ENCODE measurements at regions not wholly inside any gene's neighbourhood (a gene's known extent, or its start where the extent isn't known, plus 50 kb on each side); places are given as distances from the start of the nearest gene placed in this dataset.

DNA sequence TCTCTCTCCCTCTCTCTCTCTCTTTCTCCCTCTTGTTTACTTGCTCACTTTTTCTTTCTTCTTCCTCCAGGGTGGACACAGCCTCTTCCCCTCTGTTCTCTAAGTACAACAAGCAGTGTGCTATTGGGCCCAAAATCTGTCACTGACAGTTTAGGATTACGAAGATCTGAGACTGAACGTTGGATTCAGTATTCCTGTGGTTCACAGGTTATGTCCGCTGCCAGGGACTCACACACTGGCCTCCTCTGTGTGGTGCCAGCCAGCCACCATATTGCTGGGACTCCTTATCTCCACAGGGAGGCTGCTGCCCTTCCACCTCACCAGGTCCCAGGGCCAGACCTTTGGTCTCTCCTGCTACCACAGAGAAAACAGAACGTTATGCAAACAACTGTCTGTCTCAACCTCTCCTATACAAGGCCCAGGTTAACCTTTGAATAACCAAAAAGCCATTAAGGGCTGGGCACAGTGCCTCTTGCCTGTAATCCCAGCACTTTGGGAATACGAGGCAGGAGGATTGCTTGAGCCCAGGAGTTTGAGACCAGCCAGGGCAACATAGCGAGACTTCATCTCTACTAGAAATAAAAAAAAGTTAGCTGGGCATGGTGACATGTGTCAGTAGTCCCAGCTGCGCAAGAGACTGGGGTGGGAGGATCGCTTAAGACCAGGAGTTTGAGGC, 171.9 kb upstream of the RAB4A start:
- DNase-seq: no peak

- DNase-seq: peak; percentile 22
Measured at GRCh38 chr1:229101011-229101871, 169.7 kb upstream of the RAB4A start.

DNA sequence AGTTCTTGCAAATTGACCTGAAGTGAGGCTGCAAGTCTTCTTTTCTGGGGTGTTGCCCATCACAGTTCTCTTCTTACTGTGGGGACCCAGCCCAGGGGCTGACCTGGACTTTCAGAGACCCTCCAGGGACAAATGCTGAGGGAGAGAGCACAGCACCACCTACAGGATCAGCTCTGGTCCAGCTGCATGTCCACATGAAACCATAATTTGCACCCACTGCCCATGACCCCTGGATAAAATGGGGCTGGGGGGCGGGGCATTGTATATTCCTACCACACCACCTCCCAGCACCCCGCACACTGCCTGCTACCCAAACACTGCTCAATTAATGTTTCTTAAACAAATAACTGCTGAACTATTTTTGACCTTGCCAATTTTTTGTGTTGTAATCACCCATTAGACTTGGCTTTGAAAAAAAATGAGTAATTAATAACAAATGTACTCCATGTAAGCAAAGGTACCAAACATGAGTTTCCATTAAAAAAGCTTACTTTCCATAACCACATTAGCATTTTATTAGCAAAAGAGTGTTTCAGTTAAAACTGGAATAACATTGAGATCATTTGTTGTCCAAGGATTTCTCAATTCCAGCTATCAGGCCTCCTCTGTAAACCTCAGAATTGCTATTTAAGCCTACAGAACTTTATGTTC, 168.0 kb upstream of the RAB4A start:
- no peak for DNase-seq

DNA sequence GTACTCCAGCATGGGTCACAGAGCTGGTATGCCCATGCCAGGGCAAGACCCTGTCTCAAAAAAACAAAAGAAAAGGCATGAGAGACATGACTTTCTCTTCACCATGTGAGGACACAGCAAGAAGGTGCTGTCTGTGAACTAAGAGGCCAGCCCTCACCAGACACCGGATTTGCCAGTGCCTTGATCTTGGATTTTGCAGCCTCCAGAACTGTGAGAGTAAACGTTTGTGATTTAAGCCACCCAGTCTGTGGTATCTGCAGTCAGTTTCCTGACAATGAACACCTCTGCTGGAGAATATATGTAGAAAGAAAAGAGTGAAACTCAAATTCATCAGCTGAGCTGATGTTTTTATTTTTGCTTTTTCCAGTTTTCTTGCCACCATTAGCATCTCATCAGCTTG, 166.3 kb upstream of the RAB4A start:
- DNase-seq: no peak

- peak; percentile 15 for DNase-seq
Measured at GRCh38 chr1:229105109-229105508, 165.8 kb upstream of the RAB4A start.

DNA sequence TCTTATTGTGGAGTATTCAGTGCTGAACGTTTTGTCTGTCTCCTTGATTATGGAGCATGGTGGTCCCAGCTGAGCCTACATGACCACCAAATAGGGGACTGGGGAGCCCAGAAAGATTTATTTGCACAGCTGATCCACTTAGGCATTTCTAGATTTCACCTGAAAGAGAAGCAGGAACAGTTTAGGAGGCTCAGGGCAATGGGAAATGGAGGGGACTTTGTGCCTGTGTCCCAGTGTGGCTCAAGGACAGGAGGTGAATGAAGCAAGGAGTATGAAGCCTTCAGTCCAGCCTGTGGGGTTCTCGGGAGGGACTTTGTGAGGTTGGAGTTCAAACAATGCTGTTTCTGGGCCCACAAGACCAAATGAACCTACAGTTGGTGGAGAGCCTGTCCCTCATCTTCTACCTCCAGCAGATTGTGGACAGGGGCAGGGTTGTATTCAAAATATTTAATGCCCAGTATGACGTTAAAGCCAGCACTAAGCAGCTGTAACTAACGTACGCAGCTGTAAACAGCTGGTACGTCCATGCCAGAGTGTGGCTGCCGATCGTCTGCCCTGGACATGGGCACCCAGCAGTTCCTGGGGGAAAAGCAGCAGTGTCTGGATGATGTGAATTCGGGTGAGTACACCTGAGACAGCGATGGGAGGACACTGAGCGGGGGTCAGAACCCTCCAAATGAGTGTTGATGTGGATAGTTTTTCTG, 164.9 kb upstream of the RAB4A start:
- DNase-seq: no peak

DNA sequence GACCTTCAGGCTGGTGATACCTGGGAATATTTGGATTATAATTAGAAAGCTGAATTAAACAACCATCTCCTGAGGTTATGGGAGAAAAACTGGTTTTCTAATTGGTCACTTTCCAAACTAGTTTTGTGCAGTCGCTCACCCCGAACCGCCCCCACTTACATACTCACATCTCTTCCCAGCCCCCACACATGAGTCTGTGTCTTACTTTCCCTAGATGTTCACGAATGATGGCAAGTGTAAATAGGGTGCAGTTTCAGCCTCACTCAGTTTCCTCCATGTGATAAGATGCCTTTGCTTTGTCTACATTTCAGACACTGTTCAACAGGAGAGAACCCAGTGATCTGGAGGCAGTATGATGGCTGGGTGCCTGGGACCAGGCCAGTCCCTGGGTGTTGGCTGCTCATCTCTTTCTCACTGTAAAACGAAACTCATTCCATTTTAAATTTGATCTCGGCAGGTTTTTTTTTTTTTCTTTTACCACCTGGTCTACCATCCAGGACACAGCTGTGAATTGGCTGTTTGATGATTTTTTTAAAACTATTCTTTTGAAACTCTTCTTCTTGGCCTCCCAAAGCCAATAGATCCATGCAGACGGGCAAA, 164.3 kb upstream of the RAB4A start:
- DNase-seq: no peak

DNA sequence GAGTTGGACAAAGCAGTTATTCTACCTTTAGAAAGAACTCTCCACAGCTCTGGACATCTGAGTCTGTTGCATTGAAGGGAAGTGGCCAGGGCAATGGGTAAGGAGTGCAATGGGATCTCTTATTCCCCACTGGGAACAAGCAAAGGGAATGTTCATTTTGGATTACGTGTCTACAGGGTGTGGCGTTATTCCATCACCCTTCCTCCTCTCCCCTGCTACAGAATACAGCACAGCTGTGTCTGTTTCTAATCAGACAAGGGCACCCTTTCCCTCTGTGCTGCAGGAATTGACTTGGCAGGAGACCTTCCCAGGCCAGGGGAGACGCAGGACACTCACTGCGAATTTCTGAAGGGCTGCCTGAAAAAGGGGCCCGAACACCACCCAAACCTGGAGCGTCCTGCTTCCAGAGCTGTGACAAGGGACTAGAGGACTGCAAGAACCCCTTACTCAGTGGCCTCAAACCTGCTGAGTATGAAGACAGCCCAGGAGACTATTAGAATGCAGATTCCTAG, 163.6 kb upstream of the RAB4A start:
- no peak for DNase-seq

DNA sequence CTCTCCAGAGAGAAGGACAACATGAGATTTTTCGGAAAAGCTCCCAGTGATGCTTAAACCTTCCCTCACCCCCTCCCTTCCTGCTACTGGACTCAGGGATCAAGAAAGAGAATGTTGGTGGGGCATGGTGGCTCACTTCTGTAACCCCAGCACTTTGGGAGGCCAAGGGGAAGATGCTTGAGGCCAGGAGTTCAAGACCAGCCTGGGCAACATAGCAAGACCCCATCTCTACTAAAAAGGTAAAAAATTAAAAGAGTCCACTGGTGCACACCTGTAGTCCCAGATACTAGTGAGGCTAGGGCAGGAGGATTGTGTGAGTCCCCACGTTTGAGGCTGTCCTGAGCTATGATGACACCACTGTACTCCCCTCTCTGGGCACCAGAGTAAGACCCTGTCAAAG, 162.9 kb upstream of the RAB4A start:
- DNase-seq: no peak

DNA sequence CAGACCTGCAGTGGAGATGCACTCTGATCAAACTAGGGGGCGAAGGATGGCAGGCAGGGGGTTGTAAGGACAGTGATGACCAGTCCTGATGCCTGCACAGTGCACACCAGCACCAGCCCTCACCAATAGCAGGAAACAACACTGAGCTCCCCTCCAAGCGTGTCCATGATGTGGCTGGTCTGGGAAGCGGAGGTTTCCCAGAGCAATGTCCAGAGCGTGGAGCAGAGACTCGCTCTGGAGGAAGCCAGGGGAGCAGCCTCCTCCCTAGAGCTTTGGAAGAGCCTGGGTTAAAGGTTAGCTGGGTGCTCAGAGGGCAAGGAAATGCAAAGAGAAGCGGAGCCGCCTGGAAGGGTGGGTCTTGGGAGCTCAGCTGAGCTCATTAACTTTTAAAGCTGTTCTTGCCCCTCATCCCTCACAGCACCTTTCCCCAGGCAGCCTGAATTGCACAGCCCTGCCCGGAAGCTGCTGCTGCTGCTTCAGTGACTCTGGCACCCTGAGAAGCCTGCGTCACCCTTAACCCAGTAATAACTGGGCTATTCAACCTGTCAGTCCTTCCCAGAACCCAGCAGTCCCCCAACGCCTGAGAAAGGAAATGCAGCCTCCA, 162.2 kb upstream of the RAB4A start:
- DNase-seq: no peak

DNA sequence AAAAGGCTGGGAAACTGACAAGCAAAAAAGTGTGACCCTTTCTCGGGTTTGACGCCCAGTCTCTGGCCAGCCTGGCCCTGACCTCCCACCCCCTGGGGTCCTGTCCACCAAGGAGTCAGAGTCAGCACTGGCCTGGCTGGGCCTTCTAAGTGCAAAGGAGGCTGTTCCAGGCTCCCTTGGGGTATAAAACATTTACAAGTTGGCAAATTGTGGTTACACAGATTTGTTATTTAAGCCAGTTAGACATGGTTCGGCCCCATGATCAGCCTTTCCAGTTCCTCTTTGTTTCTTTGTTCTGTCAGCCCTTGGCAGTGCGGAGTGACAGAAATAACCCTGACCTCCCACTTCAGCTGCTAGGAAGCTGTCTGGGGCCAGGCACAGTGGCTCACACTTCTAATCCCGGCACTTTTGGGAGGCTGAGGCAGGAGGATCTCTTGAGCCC, 161.6 kb upstream of the RAB4A start:
- no peak for DNase-seq

GRCh38 chr1:229110986-229111385, 159.9 kb upstream of the RAB4A start:
- DNase-seq: no peak

DNA sequence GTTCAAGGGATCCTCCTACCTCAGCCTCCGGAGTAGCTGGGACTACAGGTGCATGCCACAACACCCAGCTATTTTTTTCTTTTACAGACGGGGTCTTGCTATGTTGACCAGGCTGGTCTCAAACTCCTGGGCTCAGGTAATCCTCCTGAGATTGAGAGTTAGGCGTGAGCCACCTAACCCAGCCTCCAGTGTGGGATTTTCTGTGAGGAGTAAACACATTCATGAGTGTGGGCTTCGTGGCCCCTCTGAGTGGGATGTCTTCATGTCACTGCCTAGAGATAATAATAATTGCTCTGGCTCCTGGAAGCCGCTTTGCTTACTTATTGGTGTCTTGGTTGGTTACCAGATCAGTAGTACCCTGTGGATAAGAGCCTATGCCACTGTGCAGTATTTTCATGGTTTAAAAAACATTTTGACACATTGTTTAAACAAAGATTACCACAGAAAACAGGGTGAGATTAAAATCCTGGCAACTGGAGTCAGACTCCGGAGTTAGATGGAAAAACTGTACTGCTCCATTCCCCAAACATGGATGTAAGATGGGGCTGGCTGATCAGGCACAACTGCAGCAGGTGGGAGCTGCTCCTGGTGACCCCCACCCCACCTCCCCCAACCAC, 159.1 kb upstream of the RAB4A start:
- no peak for DNase-seq

GRCh38 chr1:229112832-229113548, 157.9 kb upstream of the RAB4A start:
- DNase-seq: no peak

- DNase-seq: no peak
Measured at GRCh38 chr1:229114315-229114714, 156.6 kb upstream of the RAB4A start.

- DNase-seq: no peak
Measured at GRCh38 chr1:229114850-229115365, 156.0 kb upstream of the RAB4A start.

GRCh38 chr1:229116114-229116513, 154.8 kb upstream of the RAB4A start:
- DNase-seq: no peak

DNA sequence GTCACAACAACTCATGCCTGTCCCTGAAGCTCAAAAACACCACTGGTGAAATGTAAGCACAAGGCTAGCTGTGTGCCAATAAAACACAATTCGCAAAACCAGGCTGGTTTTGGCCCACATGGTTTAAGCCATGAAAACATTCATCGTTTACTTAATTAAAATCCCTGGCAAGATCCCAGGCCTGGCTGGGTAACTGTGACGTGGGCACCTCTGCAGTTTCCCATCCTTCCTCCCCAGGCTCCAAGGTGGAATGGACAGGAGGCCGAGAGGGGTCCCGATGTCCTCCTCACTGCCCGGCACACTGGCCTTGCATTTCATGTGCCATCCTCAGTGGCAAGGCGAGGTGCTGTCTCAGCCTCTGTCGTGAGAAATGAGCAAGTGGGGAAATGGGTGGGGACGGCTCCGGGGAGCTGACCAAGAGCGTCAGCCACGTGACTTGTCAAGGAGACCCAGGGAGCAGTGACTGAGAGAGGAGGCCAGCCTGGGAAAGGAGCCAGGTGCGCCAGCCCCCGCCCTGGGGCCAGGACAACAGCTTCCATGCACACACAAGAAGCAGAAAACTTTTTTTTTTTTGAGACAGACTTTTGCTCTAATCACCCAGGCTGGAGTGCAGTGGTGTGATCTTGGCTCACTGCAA, 153.1 kb upstream of the RAB4A start:
- DNase-seq: no peak

DNA sequence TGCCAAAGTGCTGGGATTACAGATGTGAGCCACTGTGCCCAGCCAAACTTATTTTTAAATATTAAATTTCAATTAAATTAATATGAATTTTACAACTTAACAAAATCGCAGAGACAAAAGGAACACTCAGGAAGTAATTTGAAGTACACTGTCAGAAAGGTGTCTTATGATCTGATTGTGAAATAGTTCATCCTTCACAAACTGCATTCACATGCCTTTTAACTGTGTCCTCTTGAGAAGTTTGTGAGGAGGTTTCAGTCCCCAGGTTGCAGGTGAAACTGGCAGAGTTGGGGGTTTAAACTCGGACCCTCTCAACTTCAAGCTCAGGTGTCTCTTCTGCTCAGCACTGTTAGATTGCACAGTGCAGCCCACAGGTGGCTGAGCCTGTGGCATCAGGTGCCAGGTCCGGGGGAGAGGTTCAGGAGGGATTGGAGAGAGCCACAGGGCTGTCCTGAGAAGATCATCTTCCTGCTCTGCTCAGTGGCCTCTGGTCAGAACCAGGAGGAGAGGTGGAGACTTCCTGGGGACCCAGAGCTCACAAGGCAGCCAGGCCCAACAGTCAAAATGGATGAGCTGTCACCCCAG, 152.3 kb upstream of the RAB4A start:
- no peak for DNase-seq

DNA sequence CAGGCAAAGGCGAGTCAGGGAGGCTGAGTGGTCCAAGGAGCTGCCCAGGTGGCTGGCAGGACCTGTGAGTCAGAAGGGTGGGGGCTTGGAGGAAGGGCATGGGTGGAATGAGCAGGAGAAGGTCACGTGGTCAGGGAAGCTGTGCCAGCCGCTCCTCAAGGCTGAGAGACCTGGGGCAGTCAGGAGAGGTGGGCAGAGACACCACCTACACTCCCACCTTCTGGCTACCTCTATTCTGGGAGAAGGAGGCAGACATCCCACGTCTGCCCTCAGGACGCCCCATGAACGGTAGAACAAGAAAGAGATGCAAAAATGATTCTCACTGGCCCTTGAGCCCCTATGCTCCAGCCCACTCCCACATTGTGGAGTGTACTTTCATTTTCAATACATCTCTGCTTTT, 151.8 kb upstream of the RAB4A start:
- DNase-seq: no peak

All from activated CD8-positive, alpha-beta memory T cell treated with anti-CD3 and anti-CD28 coated beads, Interleukin-2, amount 50 U/mL, for 48 hours (primary cell).